Spleen (tissue), 11 donors: ENCODE measurements at regions not wholly inside any gene's neighbourhood (a gene's known extent, or its start where the extent isn't known, plus 50 kb on each side); places are given as distances from the start of the nearest gene placed in this dataset.

Source experiments
- DNase-seq: peaks from one replicate; pipeline ENCODE4 v3.0.0-alpha.2; 2020
- H3K27ac ChIP-seq, 8 donors: fragments of 200-600 bp; sonication (generic) in 7 of 8; 1 replicate in 4 of 8; 2 replicates in 4 of 8; pipeline versions ENCODE4 v1.5.0 to v1.8.0; 2016 to 2021; ENCODE audit warnings: inconsistent platforms in 4 of 8, mild to moderate bottlenecking in 4 of 8, moderate library complexity in 1 of 8
- H3K27me3 ChIP-seq, 7 donors: fragments of 200-600 bp; sonication (generic) in 6 of 7; replicated peaks in 1 of 7; 1 replicate in 4 of 7; 2 replicates in 3 of 7; pipeline versions ENCODE4 v1.5.0 to v1.8.0; 2016 to 2021; ENCODE audit warnings: inconsistent platforms in 3 of 7, mild to moderate bottlenecking in 1 of 7
- H3K36me3 ChIP-seq, 6 donors: fragments of 200-600 bp; sonication (generic) in 5 of 6; 1 replicate in 4 of 6; 2 replicates in 2 of 6; pipeline versions ENCODE4 v1.5.0 to v1.8.0; 2016 to 2021; ENCODE audit warnings: inconsistent platforms in 2 of 6
- H3K4me1 ChIP-seq, 6 donors: fragments of 200-600 bp; sonication (generic) in 5 of 6; 1 replicate in 3 of 6; 2 replicates in 3 of 6; pipeline versions ENCODE4 v1.5.0 to v1.8.0; 2016 to 2021; ENCODE audit warnings: inconsistent platforms in 3 of 6
- H3K4me3 ChIP-seq, 8 donors: fragments of 200-600 bp; sonication (generic) in 7 of 8; 1 replicate in 4 of 8; 2 replicates in 4 of 8; pipeline versions ENCODE4 v1.5.0 to v1.8.0; 2016 to 2021; ENCODE audit warnings: inconsistent platforms in 4 of 8, mild to moderate bottlenecking in 4 of 8, moderate library complexity in 2 of 8
- H3K9me3 ChIP-seq, 8 donors: fragments of 200-600 bp; sonication (generic) in 7 of 8; 1 replicate in 4 of 8; 2 replicates in 4 of 8; pipeline versions ENCODE4 v1.5.0 to v1.8.0; 2016 to 2021; ENCODE audit warnings: inconsistent platforms in 4 of 8
- CTCF ChIP-seq, 11 experiments: fragments of 200-600 bp in 7 of 11; fragments of 450-650 bp in 4 of 11; sonication (generic) in 4 of 11; IDR thresholded peaks in 8 of 11; conservative IDR thresholded peaks in 3 of 11; 1 replicate in 7 of 11; 2 replicates in 4 of 11; pipeline versions ENCODE4 v1.4.0 to v1.8.0; 2016 to 2021; ENCODE audit warnings: antibody characterized with exemption in 11 of 11, inconsistent platforms in 4 of 11, mild to moderate bottlenecking in 1 of 11
- POLR2A ChIP-seq, 3 donors: fragments of 450-650 bp; IDR thresholded peaks; one replicate each; pipeline ENCODE4 v1.5.1; 2017; ENCODE audit warnings: antibody characterized with exemption in 3 of 3, mild to moderate bottlenecking in 1 of 3
- POLR2AphosphoS5 ChIP-seq, 3 donors: sonication (generic); formaldehyde crosslinking; IDR thresholded peaks; one replicate each; pipeline ENCODE4 v1.5.1; 2017; ENCODE audit warnings: antibody characterized with exemption in 3 of 3
- WGBS, 5 donors: extraction: QIAGEN DNeasy Blood & Tissue Kit in 3 of 5; methylation state at CpG; one replicate each; pipeline versions ENCODE4 v1.1.5 to v1.1.7; 2013 to 2018; 5-methylcytosine and 5-hydroxymethylcytosine counted together
- intact Hi-C: fragments of 100-400 bp; cut with DNase I; formaldehyde crosslinking; loops from one replicate; pipeline ENCODE4 v1.15.0; 2023; ENCODE audit warnings: low total_unique reads
- donor health status: healthy with polysubstance abuse.
- donor health status: DM: no; HTN: no; CAD: no; lungs with moderate emphysema.
- donor health status: DM: no; HTN: no; CAD: no.
- donor health status: Bipolar disorder and iron deficiency.
- donor health status: healthy.
- donor health status: DM: no; HTN: no; CAD: no.
- donor health status: DM: yes; HTN: yes; CAD: no.

- Histone ChIP-seq H3K4me3 (no peak overlapping the region), H3K9me3 (no peaks in the 10 kb centered on the region), H3K4me1 (no peaks in the 10 kb centered on the region), H3K27ac (no peak overlapping the region), H3K36me3 (no peaks in the 10 kb centered on the region), H3K27me3 (no peaks in the 10 kb centered on the region)
- intact Hi-C loops, result no loop called here
- 81 to 90% (median 85%) methylated on average over 4 of the region's 4 CpGs for WGBS, 5 donors
- DNase-seq, result no peak
- TF ChIP-seq POLR2A (IDR thresholded peaks at IDR 0.05) (no peak), POLR2AphosphoS5 (IDR thresholded peaks at IDR 0.05) (no peak), CTCF (IDR thresholded peaks at IDR 0.05 in 8 of 11, conservative IDR thresholded peaks at IDR 0.05 in 3 of 11) (no peak)
Measured at GRCh38 chr6:122078481-122078880, 321.0 kb upstream of the HSF2 start.

- no peaks in the 10 kb centered on the region for H3K36me3 ChIP-seq
- H3K9me3 ChIP-seq, result no peaks in the 10 kb centered on the region
- intact Hi-C loops, result no loop called here
- H3K4me3 ChIP-seq, result no peak overlapping the region
- no peaks in the 10 kb centered on the region for H3K27me3 ChIP-seq
- DNase-seq, result no peak
- H3K4me1 ChIP-seq, result no peaks in the 10 kb centered on the region
- whole genome bisulfite sequencing, 5 donors, result 81 to 90% (median 82%) methylated on average over 3 of the region's 3 CpGs
- no peak overlapping the region for H3K27ac ChIP-seq
- TF ChIP-seq POLR2A (IDR thresholded peaks at IDR 0.05), result no peak
- no peak for TF ChIP-seq POLR2AphosphoS5 (IDR thresholded peaks at IDR 0.05)
- no peak for TF ChIP-seq CTCF (IDR thresholded peaks at IDR 0.05 in 8 of 11, conservative IDR thresholded peaks at IDR 0.05 in 3 of 11)
Measured at GRCh38 chr6:122079916-122080315, 319.5 kb upstream of the HSF2 start.

GRCh38 chr6:122081921-122082320 is 317.5 kb upstream of the HSF2 start:
- no peaks in the 10 kb centered on the region for H3K4me1 ChIP-seq
- H3K27me3 ChIP-seq, result no peaks in the 10 kb centered on the region
- H3K9me3 ChIP-seq, result no peaks in the 10 kb centered on the region
- DNase-seq, result no peak
- intact Hi-C loops, result no loop called here
- no peaks in the 10 kb centered on the region for H3K36me3 ChIP-seq
- H3K4me3 ChIP-seq, result no peak overlapping the region
- H3K27ac ChIP-seq, result no peak overlapping the region
- WGBS, 5 donors, result 83 to 87% (median 85%) methylated on average over 5 of the region's 5 CpGs
- TF ChIP-seq POLR2AphosphoS5 (IDR thresholded peaks at IDR 0.05) (no peak), POLR2A (IDR thresholded peaks at IDR 0.05) (no peak), CTCF (IDR thresholded peaks at IDR 0.05 in 8 of 11, conservative IDR thresholded peaks at IDR 0.05 in 3 of 11) (no peak)

GRCh38 chr6:122082370-122082769 is 317.1 kb upstream of the HSF2 start:
- WGBS, 5 donors, result 86 to 97% (median 93%) methylated on average over 13 of the region's 13 CpGs
- no peak for DNase-seq
- Histone ChIP-seq H3K4me3 (no peak overlapping the region), H3K27me3 (no peaks in the 10 kb centered on the region), H3K36me3 (no peaks in the 10 kb centered on the region), H3K4me1 (no peaks in the 10 kb centered on the region), H3K27ac (no peak overlapping the region), H3K9me3 (no peaks in the 10 kb centered on the region)
- intact Hi-C loops, result no loop called here
- TF ChIP-seq POLR2AphosphoS5 (IDR thresholded peaks at IDR 0.05) (no peak), POLR2A (IDR thresholded peaks at IDR 0.05) (no peak), CTCF (IDR thresholded peaks at IDR 0.05 in 8 of 11, conservative IDR thresholded peaks at IDR 0.05 in 3 of 11) (no peak)
